Fibroblast of the aortic adventitia (primary cell): ENCODE measurements at regions not wholly inside any gene's neighbourhood (a gene's known extent, or its start where the extent isn't known, plus 50 kb on each side); places are given as distances from the start of the nearest gene placed in this dataset.

Source experiments
- DNase-seq: peaks from one replicate; pipeline ENCODE4 v3.0.0-alpha.2; 2010; ENCODE audit warnings: low read depth
- H3K4me3 ChIP-seq: 2 replicates; pipeline ENCODE4 v1.5.1; 2011; ENCODE audit warnings: low read depth, mild to moderate bottlenecking, control low read depth, low read length, moderate library complexity
- CTCF ChIP-seq: IDR thresholded peaks from 2 replicates; pipeline ENCODE4 v1.5.1; 2011; ENCODE audit warnings: mild to moderate bottlenecking, low read length, control low read depth, inconsistent platforms; ENCODE audit not compliant: insufficient read depth

- no peak overlapping the region for H3K4me3 ChIP-seq
- no peak for DNase-seq
- no peak for TF ChIP-seq CTCF
These were observed 366.5 kb downstream of the BCOR start for GRCh38 chrX:39731330-39731667.

- DNase-seq, result peak; percentile 26
- H3K4me3 ChIP-seq, result no peak overlapping the region
- TF ChIP-seq CTCF, result no peak
These were observed 366.0 kb downstream of the BCOR start for GRCh38 chrX:39731735-39732134.

- no peak for TF ChIP-seq CTCF
- H3K4me3 ChIP-seq, result no peak overlapping the region
- DNase-seq, result no peak
These were observed 364.0 kb downstream of the BCOR start for GRCh38 chrX:39733745-39734144.

GRCh38 chrX:39734174-39734776 lies 363.5 kb downstream of the BCOR start:
- TF ChIP-seq CTCF, result no peak
- H3K4me3 ChIP-seq, result no peak overlapping the region
- no peak for DNase-seq

GRCh38 chrX:39736216-39737211 lies 361.2 kb downstream of the BCOR start:
- peak; percentile 94 for DNase-seq
- H3K4me3 ChIP-seq, result no peak overlapping the region
- TF ChIP-seq CTCF, result no peak

GRCh38 chrX:39739585-39739984 lies 358.2 kb downstream of the BCOR start:
- DNase-seq, result no peak
- no peak for TF ChIP-seq CTCF
- H3K4me3 ChIP-seq, result no peak overlapping the region
